SK-N-SH (cell line): ENCODE measurements at regions not wholly inside any gene's neighbourhood (a gene's known extent, or its start where the extent isn't known, plus 50 kb on each side); places are given as distances from the start of the nearest gene placed in this dataset.

ENCODE experiments used
- CTCF ChIA-PET: fragments of 300-600, 350-600 bp; formaldehyde crosslinking; extraction: SDS; loops from one replicate; lab custom pipeline; 2021; lab: Yijun Ruan, JAX
- POLR2A ChIA-PET: fragments of 350-600 bp; sonication (Branson Sonifier 250); formaldehyde crosslinking; extraction: SDS; loops from one replicate; lab custom pipeline; 2020; ENCODE audit warnings: antibody characterized with exemption, inconsistent platforms; lab: Yijun Ruan, JAX
- DNase-seq: peaks from one replicate; pipeline ENCODE4 v3.0.0; 2012
- H2AFZ ChIP-seq: fragments of 200-600 bp; sonication (generic); 2 replicates; pipeline ENCODE4 v1.8.1; 2016; ENCODE audit warnings: antibody characterized with exemption, mild to moderate bottlenecking, low read depth
- H3F3A ChIP-seq: fragments of 200-600 bp; sonication (generic); replicated peaks from 2 replicates; pipeline ENCODE3; 2016; ENCODE audit warnings: antibody characterized with exemption, mild to moderate bottlenecking; ENCODE audit not compliant: insufficient read depth
- H3K27ac ChIP-seq, 2 experiments: fragments of 200-500 bp in 1 of 2; fragments of 200-600 bp in 1 of 2; sonication (Bioruptor generic) in 1 of 2; sonication (generic), shearing (Covaris generic) in 1 of 2; 2 replicates each; pipeline versions ENCODE4 v1.5.1 to v1.6.1; 2014 to 2016; ENCODE audit warnings: low read depth in 2 of 2, inconsistent platforms in 1 of 2, low read length in 1 of 2, mild to moderate bottlenecking in 1 of 2, mixed read lengths in 1 of 2
- H3K27me3 ChIP-seq: fragments of 200-600 bp; sonication (generic), shearing (Covaris generic); 2 replicates; pipeline ENCODE4 v1.6.1; 2016; ENCODE audit warnings: mixed run types; ENCODE audit not compliant: insufficient read depth
- H3K36me3 ChIP-seq, 2 experiments: fragments of 200-500 bp in 1 of 2; fragments of 200-600 bp in 1 of 2; sonication (Bioruptor generic) in 1 of 2; sonication (generic) in 1 of 2; replicated peaks in 1 of 2; 2 replicates each; pipeline versions ENCODE3 to v1.5.1; 2014 to 2016; ENCODE audit warnings: low read length in 1 of 2, mild to moderate bottlenecking in 1 of 2; ENCODE audit not compliant: insufficient read depth in 2 of 2, control insufficient read depth in 1 of 2
- H3K4me1 ChIP-seq, 2 experiments: fragments of 200-500 bp in 1 of 2; fragments of 200-600 bp in 1 of 2; sonication (Bioruptor generic) in 1 of 2; sonication (generic), shearing (Covaris generic) in 1 of 2; 2 replicates each; pipeline versions ENCODE4 v1.5.1 to v1.6.1; 2014 to 2016; ENCODE audit warnings: low read depth in 1 of 2, low read length in 1 of 2, mixed run types in 1 of 2; ENCODE audit not compliant: insufficient read depth in 2 of 2, control insufficient read depth in 1 of 2
- H3K4me2 ChIP-seq: fragments of 200-600 bp; sonication (generic), shearing (Covaris generic); 2 replicates; pipeline ENCODE4 v1.6.1; 2017; ENCODE audit warnings: mixed run types
- H3K4me3 ChIP-seq, 2 experiments: fragments of 200-500 bp in 1 of 2; fragments of 200-600 bp in 1 of 2; sonication (Bioruptor generic) in 1 of 2; sonication (generic), shearing (Covaris generic) in 1 of 2; 2 replicates each; pipeline versions ENCODE4 v1.5.1 to v1.8.1; 2014 to 2016; ENCODE audit warnings: low read depth in 2 of 2, inconsistent platforms in 1 of 2, low read length in 1 of 2, mild to moderate bottlenecking in 1 of 2, mixed read lengths in 1 of 2, moderate library complexity in 1 of 2
- H3K79me2 ChIP-seq: fragments of 200-600 bp; sonication (generic); 2 replicates; pipeline ENCODE4 v1.8.1; 2017; ENCODE audit warnings: mild to moderate bottlenecking; ENCODE audit not compliant: insufficient read depth
- H3K9ac ChIP-seq: fragments of 200-600 bp; sonication (generic); 2 replicates; pipeline ENCODE4 v1.6.1; 2017; ENCODE audit warnings: mixed run types
- H3K9me2 ChIP-seq: fragments of 200-600 bp; sonication (generic); 2 replicates; pipeline ENCODE4 v1.6.1; 2017; ENCODE audit warnings: mixed run types
- H3K9me3 ChIP-seq: fragments of 200-600 bp; sonication (generic); 2 replicates; pipeline ENCODE4 v1.6.1; 2017; ENCODE audit warnings: mixed run types, mild to moderate bottlenecking, moderate library complexity
- H4K20me1 ChIP-seq: fragments of 200-600 bp; sonication (generic); 2 replicates; pipeline ENCODE4 v1.6.1; 2017; ENCODE audit warnings: mild to moderate bottlenecking, mixed run types; ENCODE audit not compliant: insufficient read depth
- CHD2 ChIP-seq: fragments of 150-350 bp; IDR thresholded peaks from 2 replicates; pipeline ENCODE4 v1.6.1; 2018; ENCODE audit warnings: low read length; ENCODE audit not compliant: partially characterized antibody
- ELF1 ChIP-seq: IDR thresholded peaks from 2 replicates; pipeline ENCODE4 v1.4.0; 2012
- EZH2phosphoT487 ChIP-seq: fragments of 200-600 bp; sonication (generic); IDR thresholded peaks from 2 replicates; pipeline ENCODE4 v1.6.1; 2017; ENCODE audit warnings: low read depth, mixed run types, mild to moderate bottlenecking, antibody characterized with exemption, moderate library complexity, borderline replicate concordance
- FOXJ3 ChIP-seq: sonication (generic); formaldehyde crosslinking; IDR thresholded peaks from 2 replicates; pipeline ENCODE4 v1.5.1; 2020; ENCODE audit warnings: mild to moderate bottlenecking, missing genetic modification reagents
- GABPA ChIP-seq: IDR thresholded peaks from 2 replicates; pipeline ENCODE4 v1.4.0; 2012; ENCODE audit warnings: low read depth, mild to moderate bottlenecking
- GATA2 ChIP-seq: sonication (generic); formaldehyde crosslinking; IDR thresholded peaks from 2 replicates; pipeline ENCODE4 v1.5.0; 2020; ENCODE audit warnings: mild to moderate bottlenecking, missing genetic modification reagents
- MEF2A ChIP-seq: IDR thresholded peaks from 2 replicates; pipeline ENCODE4 v1.4.0; 2012; ENCODE audit warnings: low read depth, borderline replicate concordance
- POLR2AphosphoS5 ChIP-seq: IDR thresholded peaks from 2 replicates; pipeline ENCODE4 v1.6.1; 2012; ENCODE audit warnings: low read depth, low read length
- RFX5 ChIP-seq: IDR thresholded peaks from 2 replicates; pipeline ENCODE4 v1.6.1; 2012; ENCODE audit warnings: mild to moderate bottlenecking, improper control_type of control experiment, low read length
- RXRA ChIP-seq: IDR thresholded peaks from 2 replicates; pipeline ENCODE4 v1.4.0; 2012; ENCODE audit warnings: low read depth, mild to moderate bottlenecking, borderline replicate concordance
- TEAD4 ChIP-seq: IDR thresholded peaks from 2 replicates; pipeline ENCODE4 v1.4.0; 2012; ENCODE audit warnings: mild to moderate bottlenecking, borderline replicate concordance; ENCODE audit not compliant: insufficient read depth
- YY1 ChIP-seq: IDR thresholded peaks from 2 replicates; pipeline ENCODE4 v1.4.0; 2012; ENCODE audit warnings: low read depth, mild to moderate bottlenecking
- WGBS: methylation state at CpG from one replicate; pipeline ENCODE4 v1.1.6; 2017; ENCODE audit warnings: low lambda C conversion rate; 5-methylcytosine and 5-hydroxymethylcytosine counted together
- TF ChIP-seq, protein P1 (sequence below): IDR thresholded peaks from 2 replicates; pipeline ENCODE4 v1.4.0; 2012; ENCODE audit warnings: low read depth
- TF ChIP-seq, protein P2 (sequence below): IDR thresholded peaks from 2 replicates; pipeline ENCODE4 v1.6.1; 2012; ENCODE audit warnings: mild to moderate bottlenecking, low read depth, low read length, moderate library complexity
- TF ChIP-seq, protein P3 (sequence below): fragments of 150-350 bp; IDR thresholded peaks from 2 replicates; pipeline ENCODE4 v1.6.1; 2016; ENCODE audit warnings: mild to moderate bottlenecking, low read depth, low read length
- TF ChIP-seq, protein P4 (sequence below): IDR thresholded peaks from 2 replicates; pipeline ENCODE4; 2012
- TF ChIP-seq, protein P5 (sequence below): fragments of 150-350 bp; IDR thresholded peaks from 2 replicates; pipeline ENCODE4 v1.6.1; 2017; ENCODE audit warnings: antibody characterized with exemption, low read length, low read depth, borderline replicate concordance

DNA sequence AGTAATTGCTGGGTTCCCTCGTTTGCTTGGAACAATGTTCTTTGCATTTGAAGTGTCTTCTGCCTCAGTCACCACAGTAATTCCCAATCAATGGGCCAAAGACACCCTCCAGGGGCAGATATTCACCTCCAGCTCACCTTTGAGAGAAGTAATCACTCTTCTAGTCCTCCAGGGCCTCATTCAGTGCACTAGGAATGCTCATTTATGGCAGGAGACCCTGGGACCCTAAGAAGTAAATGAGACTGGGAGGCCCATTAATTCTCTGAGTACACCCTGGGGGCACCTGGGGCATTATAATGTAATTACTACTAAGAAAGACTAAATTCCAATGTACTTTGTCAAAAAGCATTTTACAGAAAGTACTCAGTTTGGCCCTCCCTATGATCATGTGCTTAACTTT is 158.2 kb upstream of the XYLT1 start:
- H3K9ac ChIP-seq, result no peak overlapping the region
- TF ChIP-seq TEAD4 (no peak), CHD2 (no peak), RXRA (no peak), MEF2A (no peak)
- TF ChIP-seq, protein P1, sequence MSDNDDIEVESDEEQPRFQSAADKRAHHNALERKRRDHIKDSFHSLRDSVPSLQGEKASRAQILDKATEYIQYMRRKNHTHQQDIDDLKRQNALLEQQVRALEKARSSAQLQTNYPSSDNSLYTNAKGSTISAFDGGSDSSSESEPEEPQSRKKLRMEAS, result no peak
- TF ChIP-seq, all 33 proteins: peak for 0
- Histone ChIP-seq H4K20me1 (no peaks in the 10 kb centered on the region), H3F3A (no peaks in the 10 kb centered on the region), H3K27ac (no peak overlapping the region), H3K9me3 (no peaks in the 10 kb centered on the region), H3K4me2 (no peak overlapping the region), H3K4me1 (peaks cover 0 to 2% of the 10 kb centered on the region in 2 experiments; a peak in 1 of 4 replicates), H3K27me3 (no peaks in the 10 kb centered on the region), H3K9me2 (no peaks in the 10 kb centered on the region), H3K4me3 (no peak overlapping the region), H3K36me3 (no peaks in the 10 kb centered on the region), H3K79me2 (no peaks in the 10 kb centered on the region), H2AFZ (no peak overlapping the region)
- WGBS, result 40% methylated on average over 1 of the region's 1 CpG
- CTCF ChIA-PET, result no interaction called here
- DNase-seq, result no peak
- POLR2A ChIA-PET, result no interaction called here

DNA sequence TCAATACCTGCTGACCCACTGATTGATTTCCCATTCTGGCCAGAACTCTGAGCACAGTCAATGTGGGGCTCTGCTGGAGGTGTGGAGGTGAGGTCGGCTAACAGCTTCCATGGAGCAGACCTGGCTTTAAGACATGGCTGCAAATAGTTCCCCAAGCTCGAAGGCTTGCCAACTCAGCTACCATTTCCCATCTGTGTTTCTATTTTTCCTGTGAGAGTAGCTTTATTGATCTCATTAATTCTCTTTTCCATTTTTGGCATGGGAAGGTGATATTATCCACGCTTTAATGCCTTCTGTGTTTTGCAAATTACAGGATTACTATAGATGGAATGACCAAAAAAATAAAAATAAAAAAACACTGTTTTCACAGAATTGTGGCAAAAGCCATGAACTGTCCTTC is 151.6 kb upstream of the XYLT1 start:
- no peaks in the 10 kb centered on the region for H3K9me2 ChIP-seq
- H3K79me2 ChIP-seq, result no peaks in the 10 kb centered on the region
- H3K36me3 ChIP-seq, result no peaks in the 10 kb centered on the region
- TF ChIP-seq, protein P2, sequence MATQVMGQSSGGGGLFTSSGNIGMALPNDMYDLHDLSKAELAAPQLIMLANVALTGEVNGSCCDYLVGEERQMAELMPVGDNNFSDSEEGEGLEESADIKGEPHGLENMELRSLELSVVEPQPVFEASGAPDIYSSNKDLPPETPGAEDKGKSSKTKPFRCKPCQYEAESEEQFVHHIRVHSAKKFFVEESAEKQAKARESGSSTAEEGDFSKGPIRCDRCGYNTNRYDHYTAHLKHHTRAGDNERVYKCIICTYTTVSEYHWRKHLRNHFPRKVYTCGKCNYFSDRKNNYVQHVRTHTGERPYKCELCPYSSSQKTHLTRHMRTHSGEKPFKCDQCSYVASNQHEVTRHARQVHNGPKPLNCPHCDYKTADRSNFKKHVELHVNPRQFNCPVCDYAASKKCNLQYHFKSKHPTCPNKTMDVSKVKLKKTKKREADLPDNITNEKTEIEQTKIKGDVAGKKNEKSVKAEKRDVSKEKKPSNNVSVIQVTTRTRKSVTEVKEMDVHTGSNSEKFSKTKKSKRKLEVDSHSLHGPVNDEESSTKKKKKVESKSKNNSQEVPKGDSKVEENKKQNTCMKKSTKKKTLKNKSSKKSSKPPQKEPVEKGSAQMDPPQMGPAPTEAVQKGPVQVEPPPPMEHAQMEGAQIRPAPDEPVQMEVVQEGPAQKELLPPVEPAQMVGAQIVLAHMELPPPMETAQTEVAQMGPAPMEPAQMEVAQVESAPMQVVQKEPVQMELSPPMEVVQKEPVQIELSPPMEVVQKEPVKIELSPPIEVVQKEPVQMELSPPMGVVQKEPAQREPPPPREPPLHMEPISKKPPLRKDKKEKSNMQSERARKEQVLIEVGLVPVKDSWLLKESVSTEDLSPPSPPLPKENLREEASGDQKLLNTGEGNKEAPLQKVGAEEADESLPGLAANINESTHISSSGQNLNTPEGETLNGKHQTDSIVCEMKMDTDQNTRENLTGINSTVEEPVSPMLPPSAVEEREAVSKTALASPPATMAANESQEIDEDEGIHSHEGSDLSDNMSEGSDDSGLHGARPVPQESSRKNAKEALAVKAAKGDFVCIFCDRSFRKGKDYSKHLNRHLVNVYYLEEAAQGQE, result no peak
- TF ChIP-seq ELF1 (no peak), YY1 (no peak), GATA2 (CRISPR knock-in tag) (no peak), RFX5 (no peak), POLR2AphosphoS5 (no peak), EZH2phosphoT487 (no peak), FOXJ3 (CRISPR knock-in tag) (no peak), GABPA (no peak)
- TF ChIP-seq, protein P3, sequence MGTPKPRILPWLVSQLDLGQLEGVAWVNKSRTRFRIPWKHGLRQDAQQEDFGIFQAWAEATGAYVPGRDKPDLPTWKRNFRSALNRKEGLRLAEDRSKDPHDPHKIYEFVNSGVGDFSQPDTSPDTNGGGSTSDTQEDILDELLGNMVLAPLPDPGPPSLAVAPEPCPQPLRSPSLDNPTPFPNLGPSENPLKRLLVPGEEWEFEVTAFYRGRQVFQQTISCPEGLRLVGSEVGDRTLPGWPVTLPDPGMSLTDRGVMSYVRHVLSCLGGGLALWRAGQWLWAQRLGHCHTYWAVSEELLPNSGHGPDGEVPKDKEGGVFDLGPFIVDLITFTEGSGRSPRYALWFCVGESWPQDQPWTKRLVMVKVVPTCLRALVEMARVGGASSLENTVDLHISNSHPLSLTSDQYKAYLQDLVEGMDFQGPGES, result no peak
- TF ChIP-seq, protein P4, sequence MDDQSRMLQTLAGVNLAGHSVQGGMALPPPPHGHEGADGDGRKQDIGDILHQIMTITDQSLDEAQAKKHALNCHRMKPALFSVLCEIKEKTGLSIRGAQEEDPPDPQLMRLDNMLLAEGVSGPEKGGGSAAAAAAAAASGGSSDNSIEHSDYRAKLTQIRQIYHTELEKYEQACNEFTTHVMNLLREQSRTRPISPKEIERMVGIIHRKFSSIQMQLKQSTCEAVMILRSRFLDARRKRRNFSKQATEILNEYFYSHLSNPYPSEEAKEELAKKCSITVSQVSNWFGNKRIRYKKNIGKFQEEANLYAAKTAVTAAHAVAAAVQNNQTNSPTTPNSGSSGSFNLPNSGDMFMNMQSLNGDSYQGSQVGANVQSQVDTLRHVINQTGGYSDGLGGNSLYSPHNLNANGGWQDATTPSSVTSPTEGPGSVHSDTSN, result no peak
- TF ChIP-seq, protein P5, sequence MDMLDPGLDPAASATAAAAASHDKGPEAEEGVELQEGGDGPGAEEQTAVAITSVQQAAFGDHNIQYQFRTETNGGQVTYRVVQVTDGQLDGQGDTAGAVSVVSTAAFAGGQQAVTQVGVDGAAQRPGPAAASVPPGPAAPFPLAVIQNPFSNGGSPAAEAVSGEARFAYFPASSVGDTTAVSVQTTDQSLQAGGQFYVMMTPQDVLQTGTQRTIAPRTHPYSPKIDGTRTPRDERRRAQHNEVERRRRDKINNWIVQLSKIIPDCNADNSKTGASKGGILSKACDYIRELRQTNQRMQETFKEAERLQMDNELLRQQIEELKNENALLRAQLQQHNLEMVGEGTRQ, result no peak
- H2AFZ ChIP-seq, result no peak overlapping the region
- DNase-seq, result no peak
- H3K4me1 ChIP-seq, result no peaks in the 10 kb centered on the region
- no peak overlapping the region for H3K27ac ChIP-seq
- no peaks in the 10 kb centered on the region for H3F3A ChIP-seq
- ChIA-PET POLR2A (no interaction called here), CTCF (no interaction called here)
- no peak overlapping the region for H3K9ac ChIP-seq
- WGBS, result 24% methylated on average over 3 of the region's 3 CpGs
- H3K4me3 ChIP-seq, result no peak overlapping the region
- H4K20me1 ChIP-seq, result no peaks in the 10 kb centered on the region
- no peak overlapping the region for H3K4me2 ChIP-seq
- no peaks in the 10 kb centered on the region; the same call in 1 of the 2 replicates for H3K27me3 ChIP-seq
- no peaks in the 10 kb centered on the region for H3K9me3 ChIP-seq
